GM23338 (cell line): ENCODE measurements at regions not wholly inside any gene's neighbourhood (a gene's known extent, or its start where the extent isn't known, plus 50 kb on each side); places are given as distances from the start of the nearest gene placed in this dataset.

Experiments used
- ATAC-seq: fragments of 200-7000 bp; cut with Tn5 transposase; 3 replicates; pipeline ENCODE4 v1.9.1; 2020
- DNase-seq: peaks from one replicate; pipeline ENCODE4 v3.0.0-alpha.2; 2015; ENCODE audit warnings: low spot score
- H2AFZ ChIP-seq: fragments of 200-600 bp; sonication (generic); 2 replicates; pipeline ENCODE4 v1.8.0; 2016; ENCODE audit warnings: antibody characterized with exemption, mild to moderate bottlenecking, moderate library complexity
- H3F3A ChIP-seq: fragments of 200-600 bp; sonication (generic); replicated peaks from 2 replicates; pipeline ENCODE4 v1.8.0; 2017; ENCODE audit warnings: antibody characterized with exemption, mixed run types, low read depth
- H3K27ac ChIP-seq: fragments of 200-600 bp; sonication (generic); 2 replicates; pipeline ENCODE4 v1.6.1; 2016; ENCODE audit warnings: low read depth
- H3K27me3 ChIP-seq: fragments of 200-600 bp; sonication (generic); 2 replicates; pipeline ENCODE4 v1.8.0; 2016; ENCODE audit warnings: mild to moderate bottlenecking, mixed run types, moderate library complexity; ENCODE audit not compliant: insufficient read depth
- H3K36me3 ChIP-seq: fragments of 200-600 bp; sonication (generic); 2 replicates; pipeline ENCODE4 v1.8.0; 2016; ENCODE audit warnings: mild to moderate bottlenecking; ENCODE audit not compliant: insufficient read depth
- H3K4me1 ChIP-seq: fragments of 200-600 bp; sonication (generic); 2 replicates; pipeline ENCODE4 v1.8.0; 2016; ENCODE audit warnings: mild to moderate bottlenecking, moderate library complexity; ENCODE audit not compliant: insufficient read depth
- H3K4me2 ChIP-seq: fragments of 200-600 bp; sonication (generic); 2 replicates; pipeline ENCODE4 v1.7.1; 2017; ENCODE audit warnings: mixed run types
- H3K4me3 ChIP-seq: fragments of 200-600 bp; sonication (generic); 2 replicates; pipeline ENCODE4 v1.6.1; 2016; ENCODE audit warnings: mixed run types
- H3K79me2 ChIP-seq: fragments of 200-600 bp; sonication (generic); replicated peaks from 2 replicates; pipeline ENCODE4 v1.8.0; 2017; ENCODE audit warnings: mild to moderate bottlenecking; ENCODE audit not compliant: insufficient read depth
- H3K9me2 ChIP-seq: fragments of 200-600 bp; sonication (generic); 2 replicates; pipeline ENCODE4 v1.8.0; 2017; ENCODE audit not compliant: insufficient read depth
- H4K20me1 ChIP-seq: fragments of 200-600 bp; sonication (generic); replicated peaks from 2 replicates; pipeline ENCODE4 v1.8.0; 2017; ENCODE audit warnings: mild to moderate bottlenecking; ENCODE audit not compliant: insufficient read depth
- H3K27ac Mint-ChIP-seq: 2 replicates; pipeline ENCODE4 v1.8.0; 2020; ENCODE audit warnings: inconsistent platforms, mild to moderate bottlenecking, moderate library complexity, mixed read lengths
- H3K27me3 Mint-ChIP-seq: 3 replicates; pipeline ENCODE4 v1.8.0; 2022; ENCODE audit warnings: low read depth, mild to moderate bottlenecking, moderate library complexity, mixed read lengths, inconsistent platforms; ENCODE audit not compliant: insufficient read depth, poor library complexity
- H3K36me3 Mint-ChIP-seq: 3 replicates; pipeline ENCODE4 v1.8.0; 2021; ENCODE audit warnings: low read depth, mild to moderate bottlenecking, inconsistent platforms, moderate library complexity, mixed read lengths
- H3K4me1 Mint-ChIP-seq: 3 replicates; pipeline ENCODE4 v1.8.0; 2020; ENCODE audit warnings: mild to moderate bottlenecking, inconsistent platforms, mixed read lengths
- H3K4me3 Mint-ChIP-seq: 3 replicates; pipeline ENCODE4 v1.8.0; 2021; ENCODE audit warnings: moderate library complexity, mild to moderate bottlenecking, inconsistent platforms, mixed read lengths
- H3K9me3 Mint-ChIP-seq: 3 replicates; pipeline ENCODE4 v1.8.0; 2020; ENCODE audit warnings: moderate library complexity, mild to moderate bottlenecking, inconsistent platforms, mixed read lengths
- CTCF ChIP-seq, 2 experiments: fragments of 200-600 bp in 1 of 2; sonication (generic) in 1 of 2; conservative IDR thresholded peaks; 2 replicates each; pipeline versions ENCODE4 v1.5.1 to v1.6.1; 2016 to 2017; ENCODE audit warnings: antibody characterized with exemption in 2 of 2, low read depth in 2 of 2, mild to moderate bottlenecking in 2 of 2, moderate library complexity in 1 of 2
- ETS1 ChIP-seq: IDR thresholded peaks from 2 replicates; pipeline ENCODE4 v1.6.1; 2016; ENCODE audit warnings: antibody characterized with exemption
- EZH2 ChIP-seq: fragments of 200-600 bp; sonication (generic); IDR thresholded peaks from one replicate; pipeline ENCODE4 v1.8.0; 2017; ENCODE audit warnings: antibody characterized with exemption, mild to moderate bottlenecking, low read depth; ENCODE audit not compliant: unreplicated experiment
- EZH2phosphoT487 ChIP-seq: fragments of 200-600 bp; sonication (generic); IDR thresholded peaks from one replicate; pipeline ENCODE4 v1.8.1; 2018; ENCODE audit warnings: antibody characterized with exemption; ENCODE audit not compliant: unreplicated experiment
- JUNB ChIP-seq: IDR thresholded peaks from one replicate; pipeline ENCODE4 v1.6.1; 2016; ENCODE audit warnings: antibody characterized with exemption; ENCODE audit not compliant: unreplicated experiment
- NANOG ChIP-seq: IDR thresholded peaks from 2 replicates; pipeline ENCODE4 v1.6.1; 2016; ENCODE audit warnings: antibody characterized with exemption, borderline replicate concordance
- POLR2AphosphoS5 ChIP-seq: IDR thresholded peaks from 2 replicates; pipeline ENCODE4 v1.6.1; 2016; ENCODE audit warnings: antibody characterized with exemption, low read depth
- REST ChIP-seq: IDR thresholded peaks from one replicate; pipeline ENCODE4 v1.6.1; 2018; ENCODE audit warnings: antibody characterized with exemption; ENCODE audit not compliant: unreplicated experiment
- STAT1 ChIP-seq: IDR thresholded peaks from one replicate; pipeline ENCODE4 v1.6.1; 2016; ENCODE audit warnings: antibody characterized with exemption; ENCODE audit not compliant: unreplicated experiment
- ZNF114 ChIP-seq: fragments of 250-450 bp; sonication (Bioruptor Pico); IDR thresholded peaks from 2 replicates; pipeline ENCODE4 v1.5.0; 2020; ENCODE audit warnings: mild to moderate bottlenecking, moderate library complexity
- ZNF331 ChIP-seq: fragments of 250-450 bp; sonication (Bioruptor Pico); IDR thresholded peaks from 2 replicates; pipeline ENCODE4 v1.5.0; 2020; ENCODE audit warnings: low read depth, mild to moderate bottlenecking, moderate library complexity
- ZNF462 ChIP-seq: fragments of 250-450 bp; sonication (Bioruptor Pico); IDR thresholded peaks from 2 replicates; pipeline ENCODE4 v1.5.0; 2020; ENCODE audit warnings: mild to moderate bottlenecking, moderate library complexity

- Histone ChIP-seq H3K79me2 (no peaks in the 10 kb centered on the region), H4K20me1 (no peaks in the 10 kb centered on the region), H3K36me3 (no peaks in the 10 kb centered on the region), H3K4me3 (no peak overlapping the region), H3F3A (no peaks in the 10 kb centered on the region), H3K27me3 (no peaks in the 10 kb centered on the region), H2AFZ (no peak overlapping the region), H3K27ac (no peak overlapping the region), H3K4me2 (no peak overlapping the region), H3K9me2 (no peaks in the 10 kb centered on the region; the same call in 1 of the 2 replicates), H3K4me1 (no peaks in the 10 kb centered on the region)
- no peak for TF ChIP-seq STAT1
- TF ChIP-seq ZNF462 (CRISPR knock-in tag): no peak
- no peak for TF ChIP-seq POLR2AphosphoS5
- TF ChIP-seq EZH2phosphoT487: no peak
- TF ChIP-seq NANOG: no peak
- no peak for TF ChIP-seq ZNF331
- no peak for TF ChIP-seq JUNB
- no peak for TF ChIP-seq ETS1
- TF ChIP-seq REST: no peak
- TF ChIP-seq CTCF (conservative IDR thresholded peaks at IDR 0.05; ENCODE audit: low read depth in 2 of 2): no peak
- no peak for TF ChIP-seq ZNF114 (CRISPR knock-in tag)
- TF ChIP-seq EZH2: no peak
- Mint-ChIP-seq H3K4me3 (no peak overlapping the region), H3K9me3 (no peaks in the 10 kb centered on the region), H3K27ac (no peak overlapping the region), H3K4me1 (peaks cover 2% of the 10 kb centered on the region; the same call in 2 of the 3 replicates), H3K27me3 (no peaks in the 10 kb centered on the region), H3K36me3 (no peaks in the 10 kb centered on the region)
- ATAC-seq (no peak), DNase-seq (no peak)
Observed at GRCh38 chr3:163708428-163708827, 1369.9 kb downstream of the SI start.
